ENCODE measurements at regions not wholly inside any gene's neighbourhood (a gene's known extent, or its start where the extent isn't known, plus 50 kb on each side); places are given as distances from the start of the nearest gene placed in this dataset.
A peak's percentile ranks its signal among the peaks of the same experiment; 100 is the strongest.

DNA sequence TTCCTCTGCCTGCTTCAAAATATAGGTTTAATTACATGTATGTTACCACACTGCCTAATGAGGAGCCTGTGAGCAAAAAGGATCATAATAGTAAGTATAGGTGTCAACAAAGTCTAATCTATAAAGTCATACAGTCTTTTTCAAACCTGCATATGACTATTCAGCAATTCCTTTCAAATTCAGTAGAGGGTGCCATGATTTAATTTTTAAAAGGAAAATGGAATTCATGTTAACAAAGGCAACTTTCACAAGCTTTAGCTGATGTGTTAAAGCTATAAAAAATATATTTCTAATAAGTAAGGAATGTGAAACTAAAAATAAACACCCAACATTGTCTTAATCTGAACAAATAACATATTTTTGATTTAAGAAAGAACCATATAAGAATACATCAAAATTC lies 52.1 kb downstream of the MPP7 start:
- H3K9me3 Mint-ChIP-seq = peaks cover 0 to under 1% of the 10 kb centered on the region in 2 donors
- ATAC-seq (replicated peaks in 1 of 2) (peak; percentile 29 to 32), DNase-seq (no peak)
- no peak overlapping the region for H3K4me3 Mint-ChIP-seq
- peaks cover 30% of the 10 kb centered on the region for H3K4me1 Mint-ChIP-seq (ENCODE audit: low read depth)
- peaks cover 0 to under 1% of the 10 kb centered on the region in 2 donors for H3K36me3 Mint-ChIP-seq (ENCODE audit: insufficient read depth in 2 of 2)
- no peaks in the 10 kb centered on the region for H3K27me3 Mint-ChIP-seq (ENCODE audit: low read depth)
- no peak overlapping the region for H3K27ac Mint-ChIP-seq

DNA sequence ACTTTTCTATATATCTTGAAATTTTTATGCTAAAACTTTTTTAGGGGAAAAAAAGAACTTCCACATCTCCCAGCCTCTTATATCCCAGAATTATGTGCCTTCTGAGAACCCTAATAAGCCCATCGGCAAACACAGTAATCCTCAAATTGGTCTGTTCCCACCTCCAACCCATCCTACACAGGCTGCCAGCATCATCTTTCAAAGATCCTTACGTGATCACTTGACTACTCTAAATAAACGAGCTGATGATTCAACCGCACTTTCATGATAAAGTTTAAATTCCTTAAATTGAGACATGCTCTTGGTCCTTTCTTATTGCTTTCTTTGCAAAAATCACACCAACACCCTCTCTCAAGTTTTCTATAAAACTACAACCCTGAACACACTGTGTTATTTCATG lies 52.5 kb downstream of the MPP7 start:
- Mint-ChIP-seq H3K9me3 (peaks cover 1 to 3% of the 10 kb centered on the region in 2 donors), H3K4me3 (no peak overlapping the region), H3K36me3 (ENCODE audit: insufficient read depth in 2 of 2) (peaks cover 2% of the 10 kb centered on the region in 2 donors), H3K4me1 (ENCODE audit: low read depth) (peaks cover 34% of the 10 kb centered on the region), H3K27ac (no peak overlapping the region), H3K27me3 (ENCODE audit: low read depth) (no peaks in the 10 kb centered on the region)
- ATAC-seq (replicated peaks in 1 of 2) = no peak
- no peak for DNase-seq

DNA sequence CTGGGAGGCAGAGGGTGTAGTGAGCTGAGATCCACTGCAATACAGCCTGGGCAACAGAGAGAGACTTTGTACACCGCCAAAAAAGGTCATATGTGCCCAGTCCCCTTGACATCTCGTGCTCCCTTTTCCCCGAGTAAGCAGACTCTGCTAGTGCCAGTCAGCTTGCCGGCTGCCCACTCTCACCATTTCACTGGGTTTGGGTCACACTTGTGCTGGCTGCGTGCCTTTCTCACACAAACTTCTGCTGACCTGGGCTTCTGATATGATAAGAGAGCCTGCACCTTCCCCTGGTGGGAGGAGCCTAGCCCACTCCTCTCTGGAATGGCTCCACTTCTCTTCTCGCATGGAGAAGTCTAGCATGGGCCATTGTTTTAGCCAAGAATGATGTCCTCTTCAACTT lies 53.4 kb downstream of the MPP7 start:
- ATAC-seq (replicated peaks in 1 of 2) (no peak), DNase-seq (no peak)
- H3K4me3 Mint-ChIP-seq = no peak overlapping the region
- H3K27me3 Mint-ChIP-seq (ENCODE audit: low read depth) = no peaks in the 10 kb centered on the region
- no peak overlapping the region for H3K27ac Mint-ChIP-seq
- H3K4me1 Mint-ChIP-seq (ENCODE audit: low read depth) = peaks cover 36% of the 10 kb centered on the region
- H3K9me3 Mint-ChIP-seq = peaks cover 1 to 7% of the 10 kb centered on the region in 2 donors
- peaks cover 2% of the 10 kb centered on the region in 2 donors for H3K36me3 Mint-ChIP-seq (ENCODE audit: insufficient read depth in 2 of 2)

DNA sequence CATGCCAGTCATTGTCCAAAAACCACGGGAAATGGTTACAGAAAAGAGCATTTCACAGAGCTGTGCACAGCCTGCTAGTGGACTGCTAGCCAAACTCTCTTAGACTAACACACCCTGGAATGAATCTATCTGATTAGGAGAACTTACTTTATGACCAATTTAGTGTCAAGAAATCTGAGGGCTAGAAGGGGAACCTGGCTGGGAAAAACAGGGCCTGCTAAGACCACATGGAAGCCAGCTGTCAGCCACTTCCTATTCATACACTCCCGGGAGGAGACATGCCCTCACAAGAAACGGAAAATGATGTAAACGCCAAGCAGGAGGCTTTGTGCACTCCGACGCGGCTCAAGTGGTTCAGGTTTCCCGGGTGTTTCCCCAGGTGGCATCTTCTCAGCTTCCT lies 54.8 kb downstream of the MPP7 start:
- H3K36me3 Mint-ChIP-seq (ENCODE audit: insufficient read depth in 2 of 2) = peaks cover 2% of the 10 kb centered on the region in 2 donors
- peaks cover 37% of the 10 kb centered on the region for H3K4me1 Mint-ChIP-seq (ENCODE audit: low read depth)
- H3K4me3 Mint-ChIP-seq = peak overlapping the region; percentile 11 to 32
- DNase-seq (no peak), ATAC-seq (replicated peaks in 1 of 2) (no peak)
- H3K9me3 Mint-ChIP-seq = peaks cover 1 to 7% of the 10 kb centered on the region in 2 donors
- no peaks in the 10 kb centered on the region for H3K27me3 Mint-ChIP-seq (ENCODE audit: low read depth)
- H3K27ac Mint-ChIP-seq = no peak overlapping the region

DNA sequence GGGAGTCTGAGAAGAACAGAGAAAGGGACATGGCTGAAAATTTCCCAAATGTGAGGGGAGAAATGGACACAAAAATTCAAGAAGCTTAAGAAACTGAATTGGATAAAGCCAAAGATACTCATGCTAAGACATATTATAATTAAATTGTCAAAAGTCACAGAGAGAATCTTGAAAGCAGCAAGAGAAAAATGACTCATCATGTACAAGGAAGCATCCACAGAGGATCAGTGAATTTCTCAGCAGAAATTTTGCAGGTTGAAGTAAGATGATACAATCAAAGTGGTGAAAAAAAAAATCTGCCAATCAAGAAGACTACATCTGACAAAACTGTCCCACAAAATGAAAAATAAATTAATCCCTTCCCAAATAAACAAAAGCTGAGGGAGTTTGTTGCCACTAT lies 56.8 kb downstream of the MPP7 start:
- peaks cover 45% of the 10 kb centered on the region for H3K4me1 Mint-ChIP-seq (ENCODE audit: low read depth)
- no peak overlapping the region for H3K27ac Mint-ChIP-seq
- H3K4me3 Mint-ChIP-seq = no peak overlapping the region
- H3K36me3 Mint-ChIP-seq (ENCODE audit: insufficient read depth in 2 of 2) = peaks cover 2% of the 10 kb centered on the region in 2 donors
- no peaks in the 10 kb centered on the region for H3K27me3 Mint-ChIP-seq (ENCODE audit: low read depth)
- H3K9me3 Mint-ChIP-seq = peaks cover 1 to 7% of the 10 kb centered on the region in 2 donors
- DNase-seq (no peak), ATAC-seq (replicated peaks in 1 of 2) (no peak)

DNA sequence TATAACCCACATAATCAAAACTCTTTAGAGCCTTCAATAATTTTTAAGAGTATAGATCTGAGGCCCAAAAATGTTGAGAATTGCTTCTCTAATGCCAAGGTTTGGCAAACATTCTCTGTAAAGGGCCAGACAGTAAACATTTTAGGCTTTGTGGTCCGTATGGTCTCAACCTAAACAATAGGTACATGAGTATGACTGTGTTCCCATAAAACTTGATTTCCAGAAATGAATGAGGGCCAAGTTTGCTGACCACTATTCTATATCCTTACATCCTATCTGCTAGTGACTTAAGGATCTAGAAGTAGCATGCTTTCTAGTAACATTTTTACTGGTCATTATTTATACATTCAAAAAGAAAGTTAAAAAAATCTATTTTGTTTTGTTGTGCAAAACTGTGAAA lies 58.9 kb downstream of the MPP7 start:
- H3K36me3 Mint-ChIP-seq (ENCODE audit: insufficient read depth in 2 of 2) = peaks cover 2% of the 10 kb centered on the region in 2 donors
- H3K4me3 Mint-ChIP-seq = no peak overlapping the region
- no peak for ATAC-seq (replicated peaks in 1 of 2)
- H3K9me3 Mint-ChIP-seq = peaks cover 1 to 7% of the 10 kb centered on the region in 2 donors
- no peak for DNase-seq
- no peaks in the 10 kb centered on the region for H3K27me3 Mint-ChIP-seq (ENCODE audit: low read depth)
- no peak overlapping the region for H3K27ac Mint-ChIP-seq
- H3K4me1 Mint-ChIP-seq (ENCODE audit: low read depth) = peaks cover 45% of the 10 kb centered on the region

GRCh38 chr10:28242555-28243204 lies 60.2 kb downstream of the MPP7 start:
- Mint-ChIP-seq H3K9me3 (peaks cover 1 to 7% of the 10 kb centered on the region in 2 donors), H3K4me3 (peak overlapping the region; percentile 7 to 12), H3K27me3 (ENCODE audit: low read depth) (no peaks in the 10 kb centered on the region), H3K4me1 (ENCODE audit: low read depth) (peaks cover 34% of the 10 kb centered on the region), H3K27ac (no peak overlapping the region), H3K36me3 (ENCODE audit: insufficient read depth in 2 of 2) (peaks cover 2% of the 10 kb centered on the region in 2 donors)
- peak; percentile 62 to 63 for ATAC-seq (replicated peaks in 1 of 2)
- DNase-seq = no peak

- Mint-ChIP-seq H3K4me3 (no peak overlapping the region), H3K9me3 (peaks cover 1 to 7% of the 10 kb centered on the region in 2 donors), H3K4me1 (ENCODE audit: low read depth) (peaks cover 32% of the 10 kb centered on the region), H3K36me3 (ENCODE audit: insufficient read depth in 2 of 2) (peaks cover 2% of the 10 kb centered on the region in 2 donors), H3K27ac (no peak overlapping the region), H3K27me3 (ENCODE audit: low read depth) (no peaks in the 10 kb centered on the region)
- peak; percentile 74 to 78 for ATAC-seq (replicated peaks in 1 of 2)
- DNase-seq = peak; percentile 25 to 42
Observed at GRCh38 chr10:28241741-28242399, 61.0 kb downstream of the MPP7 start.

- H3K4me3 Mint-ChIP-seq = no peak overlapping the region
- H3K27ac Mint-ChIP-seq = no peak overlapping the region
- H3K9me3 Mint-ChIP-seq = peaks cover 0 to 3% of the 10 kb centered on the region in 2 donors
- peaks cover 18% of the 10 kb centered on the region for H3K4me1 Mint-ChIP-seq (ENCODE audit: low read depth)
- ATAC-seq (replicated peaks in 1 of 2) (no peak), DNase-seq (no peak)
- H3K27me3 Mint-ChIP-seq (ENCODE audit: low read depth) = no peaks in the 10 kb centered on the region
- H3K36me3 Mint-ChIP-seq (ENCODE audit: insufficient read depth in 2 of 2) = no peaks in the 10 kb centered on the region
Observed at GRCh38 chr10:28240400-28240799, 62.5 kb downstream of the MPP7 start.

DNA sequence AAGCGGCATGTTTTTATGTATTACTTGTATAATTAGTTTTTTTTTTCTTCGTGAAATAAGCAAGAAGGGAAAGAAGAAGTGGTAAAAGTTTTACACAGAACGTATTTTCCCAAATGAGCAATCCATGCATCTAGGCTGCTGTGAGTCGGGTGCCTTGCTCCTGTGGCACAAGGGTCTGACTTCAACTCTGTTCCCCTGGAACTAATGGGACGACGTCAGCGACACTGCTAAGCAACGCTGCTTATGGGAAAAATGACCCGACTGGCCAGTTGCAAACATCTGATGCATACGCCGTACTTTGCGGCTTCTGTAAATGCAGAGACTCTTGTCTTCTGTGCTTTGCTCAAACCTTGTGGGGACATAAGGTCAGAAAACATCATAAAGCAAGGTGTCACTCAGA lies 66.3 kb downstream of the MPP7 start:
- peaks cover 0 to 2% of the 10 kb centered on the region in 2 donors for H3K36me3 Mint-ChIP-seq (ENCODE audit: insufficient read depth in 2 of 2)
- ATAC-seq (replicated peaks in 1 of 2) (no peak), DNase-seq (no peak)
- no peaks in the 10 kb centered on the region for H3K4me1 Mint-ChIP-seq (ENCODE audit: low read depth)
- no peak overlapping the region for H3K27ac Mint-ChIP-seq
- no peaks in the 10 kb centered on the region for H3K27me3 Mint-ChIP-seq (ENCODE audit: low read depth)
- no peak overlapping the region for H3K4me3 Mint-ChIP-seq
- H3K9me3 Mint-ChIP-seq = no peaks in the 10 kb centered on the region

- peaks cover 29% of the 10 kb centered on the region for H3K4me1 Mint-ChIP-seq (ENCODE audit: low read depth)
- peaks cover 0 to 4% of the 10 kb centered on the region in 2 donors for H3K36me3 Mint-ChIP-seq (ENCODE audit: insufficient read depth in 2 of 2)
- no peak for DNase-seq
- no peak overlapping the region for H3K27ac Mint-ChIP-seq
- H3K9me3 Mint-ChIP-seq = no peaks in the 10 kb centered on the region
- H3K4me3 Mint-ChIP-seq = no peak overlapping the region
- ATAC-seq (replicated peaks in 1 of 2) = no peak
- no peaks in the 10 kb centered on the region for H3K27me3 Mint-ChIP-seq (ENCODE audit: low read depth)
Observed at GRCh38 chr10:28220811-28221210, 82.1 kb downstream of the MPP7 start.

DNA sequence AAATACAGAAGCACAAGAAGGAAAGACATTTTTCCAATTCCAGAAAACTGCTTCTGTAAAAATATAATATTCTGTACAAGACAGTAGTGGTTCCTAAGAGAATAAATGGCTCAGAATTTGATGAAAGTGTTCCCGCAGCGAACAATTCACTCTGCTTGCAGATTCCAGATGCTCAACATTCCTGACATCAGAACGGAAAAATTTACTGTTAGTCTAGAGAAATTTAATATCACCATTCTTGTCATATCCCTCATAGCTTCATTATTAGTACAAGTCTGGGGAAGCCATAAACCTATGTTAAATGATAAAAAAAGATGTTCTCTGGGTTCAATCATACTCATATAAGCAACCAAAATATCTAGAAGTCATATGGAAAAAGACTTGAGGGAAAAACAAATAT lies 83.6 kb downstream of the MPP7 start:
- no peaks in the 10 kb centered on the region for H3K9me3 Mint-ChIP-seq
- peaks cover 31% of the 10 kb centered on the region for H3K4me1 Mint-ChIP-seq (ENCODE audit: low read depth)
- DNase-seq (no peak), ATAC-seq (replicated peaks in 1 of 2) (no peak)
- H3K27ac Mint-ChIP-seq = no peak overlapping the region
- no peaks in the 10 kb centered on the region for H3K27me3 Mint-ChIP-seq (ENCODE audit: low read depth)
- H3K4me3 Mint-ChIP-seq = no peak overlapping the region
- H3K36me3 Mint-ChIP-seq (ENCODE audit: insufficient read depth in 2 of 2) = no peaks in the 10 kb centered on the region

GRCh38 chr10:28217848-28218247 lies 85.0 kb downstream of the MPP7 start:
- DNase-seq = peak; percentile 8 to 10
- no peaks in the 10 kb centered on the region for H3K9me3 Mint-ChIP-seq
- peak; percentile 98 for ATAC-seq (replicated peaks in 1 of 2)
- H3K36me3 Mint-ChIP-seq (ENCODE audit: insufficient read depth in 2 of 2) = no peaks in the 10 kb centered on the region
- no peak overlapping the region for H3K27ac Mint-ChIP-seq
- H3K27me3 Mint-ChIP-seq (ENCODE audit: low read depth) = no peaks in the 10 kb centered on the region
- H3K4me1 Mint-ChIP-seq (ENCODE audit: low read depth) = peaks cover 31% of the 10 kb centered on the region
- peak overlapping the region; percentile 42 for H3K4me3 Mint-ChIP-seq

- ATAC-seq (replicated peaks in 1 of 2) (no peak), DNase-seq (peak in 1 of 2 donors; percentile 4)
- H3K36me3 Mint-ChIP-seq (ENCODE audit: insufficient read depth in 2 of 2) = peaks cover 0 to 2% of the 10 kb centered on the region in 2 donors
- no peak overlapping the region for H3K27ac Mint-ChIP-seq
- no peak overlapping the region for H3K4me3 Mint-ChIP-seq
- peaks cover 31% of the 10 kb centered on the region for H3K4me1 Mint-ChIP-seq (ENCODE audit: low read depth)
- H3K27me3 Mint-ChIP-seq (ENCODE audit: low read depth) = no peaks in the 10 kb centered on the region
- no peaks in the 10 kb centered on the region for H3K9me3 Mint-ChIP-seq
Observed at GRCh38 chr10:28215930-28216329, 86.9 kb downstream of the MPP7 start.
